B cell (primary cell): ENCODE measurements at regions not wholly inside any gene's neighbourhood (a gene's known extent, or its start where the extent isn't known, plus 50 kb on each side); places are given as distances from the start of the nearest gene placed in this dataset.

ENCODE experiments used
- ATAC-seq: fragments of 200-7000 bp; cut with Tn5 transposase; one replicate; pipeline ENCODE4 v1.10.0; 2021; ENCODE audit warnings: low read depth, mild to moderate bottlenecking, moderate number of reproducible peaks, moderate library complexity
- CTCF ChIA-PET: fragments of 350-600 bp; sonication (Branson Sonifier 250); formaldehyde crosslinking; loops from one replicate; lab custom pipeline; 2021; ENCODE audit warnings: antibody characterized with exemption, inconsistent platforms; lab: Charles Lee
- POLR2A ChIA-PET: fragments of 350-600 bp; sonication (Branson Sonifier 250); formaldehyde crosslinking; loops from one replicate; lab custom pipeline; 2021; ENCODE audit warnings: antibody characterized with exemption; lab: Charles Lee
- DNase-seq: peaks from one replicate; pipeline ENCODE4 v3.0.0; 2013
- H2AFZ ChIP-seq: 2 replicates; pipeline ENCODE4 v1.6.1; 2012; ENCODE audit warnings: mild to moderate bottlenecking, low read depth, low read length; ENCODE audit not compliant: insufficient read depth, poor library complexity, severe bottlenecking
- H3K27ac ChIP-seq, 2 donors: 1 replicate in 1 of 2; 2 replicates in 1 of 2; pipeline ENCODE4 v1.5.1; 2012 to 2013; ENCODE audit warnings: low read length in 2 of 2, mild to moderate bottlenecking in 2 of 2, moderate library complexity in 1 of 2
- H3K27me3 ChIP-seq, 4 experiments: fragments of 200-600 bp in 1 of 4; sonication (generic) in 1 of 4; replicated peaks in 1 of 4; 1 replicate in 2 of 4; 2 replicates in 2 of 4; pipeline versions ENCODE4 v1.6.1 to v1.7.0; 2013 to 2016; ENCODE audit warnings: low read length in 3 of 4, mild to moderate bottlenecking in 2 of 4, mixed read lengths in 1 of 4, moderate library complexity in 1 of 4; ENCODE audit not compliant: insufficient read depth in 4 of 4, control insufficient read depth in 3 of 4; ENCODE audit errors: control extremely low read depth in 1 of 4
- H3K36me3 ChIP-seq, 2 experiments: replicated peaks in 1 of 2; 1 replicate in 1 of 2; 2 replicates in 1 of 2; pipeline versions ENCODE4 v1.6.1 to v1.7.1; 2013; ENCODE audit warnings: low read length in 1 of 2; ENCODE audit not compliant: insufficient read depth in 2 of 2, control insufficient read depth in 1 of 2; ENCODE audit errors: control extremely low read depth in 1 of 2, extremely low read depth in 1 of 2
- H3K4me1 ChIP-seq, 2 donors: fragments of 200-600 bp in 1 of 2; sonication (generic) in 1 of 2; 1 replicate in 1 of 2; 2 replicates in 1 of 2; pipeline versions ENCODE4 v1.5.1 to v1.6.1; 2013 to 2017; ENCODE audit warnings: low read length in 2 of 2; ENCODE audit not compliant: control insufficient read depth in 2 of 2, insufficient read depth in 2 of 2
- H3K4me2 ChIP-seq: replicated peaks from 2 replicates; pipeline ENCODE3; 2012; ENCODE audit warnings: mild to moderate bottlenecking, low read depth, low read length; ENCODE audit not compliant: poor library complexity, severe bottlenecking
- H3K4me3 ChIP-seq, 5 experiments: fragments of 200-600 bp in 1 of 5; sonication (generic) in 1 of 5; 1 replicate in 3 of 5; 2 replicates in 2 of 5; pipeline versions ENCODE4 v1.5.1 to v1.7.0; 2011 to 2016; ENCODE audit warnings: low read length in 4 of 5, mild to moderate bottlenecking in 4 of 5, low read depth in 2 of 5, control low read depth in 1 of 5, moderate library complexity in 1 of 5; ENCODE audit not compliant: insufficient read depth in 1 of 5; ENCODE audit errors: control extremely low read depth in 1 of 5, extremely low read depth in 1 of 5
- H3K79me2 ChIP-seq: fragments of 200-600 bp; sonication (generic); one replicate; pipeline ENCODE4 v1.6.0; 2016; ENCODE audit warnings: low read length; ENCODE audit not compliant: control insufficient read depth, insufficient read depth
- H3K9ac ChIP-seq: fragments of 200-600 bp; sonication (generic); 2 replicates; pipeline ENCODE4 v1.6.1; 2017; ENCODE audit warnings: mild to moderate bottlenecking, low read length, moderate library complexity
- H3K9me3 ChIP-seq, 3 donors: one replicate each; pipeline versions ENCODE4 v1.6.1 to v1.7.1; 2013; ENCODE audit warnings: low read length in 2 of 3; ENCODE audit not compliant: control insufficient read depth in 2 of 3, insufficient read depth in 1 of 3; ENCODE audit errors: control extremely low read depth in 1 of 3
- H4K20me1 ChIP-seq: 2 replicates; pipeline ENCODE4 v1.6.0; 2012; ENCODE audit warnings: mild to moderate bottlenecking, low read length; ENCODE audit not compliant: insufficient read depth, control insufficient read depth, poor library complexity, severe bottlenecking
- H3K27ac Mint-ChIP-seq: one replicate; pipeline ENCODE4 v1.8.0; 2021; ENCODE audit warnings: mixed read lengths
- H3K27me3 Mint-ChIP-seq: one replicate; pipeline ENCODE4 v1.8.0; 2021; ENCODE audit warnings: mixed read lengths
- H3K4me1 Mint-ChIP-seq: one replicate; pipeline ENCODE4 v1.8.0; 2021; ENCODE audit warnings: mixed read lengths
- H3K4me3 Mint-ChIP-seq: one replicate; pipeline ENCODE4 v1.8.0; 2021; ENCODE audit warnings: mixed read lengths
- H3K9me3 Mint-ChIP-seq: one replicate; pipeline ENCODE4 v1.8.0; 2022; ENCODE audit warnings: mixed read lengths; ENCODE audit not compliant: insufficient read depth
- CTCF ChIP-seq: fragments of 200-600 bp; IDR thresholded peaks from one replicate; pipeline ENCODE4 v1.8.0; 2022; ENCODE audit warnings: antibody characterized with exemption, mild to moderate bottlenecking
- EZH2 ChIP-seq: IDR thresholded peaks from 2 replicates; pipeline ENCODE4 v1.6.1; 2012; ENCODE audit warnings: borderline replicate concordance, low read depth, mild to moderate bottlenecking, moderate library complexity, low read length; ENCODE audit not compliant: insufficient read depth, poor library complexity, severe bottlenecking
- WGBS: methylation state at CpG from one replicate; pipeline ENCODE4 v1.1.5; 2013; ENCODE audit warnings: missing lambda C conversion rate; ENCODE audit not compliant: insufficient coverage; 5-methylcytosine and 5-hydroxymethylcytosine counted together
- intact Hi-C: fragments of 100-400 bp; cut with micrococcal nuclease; formaldehyde crosslinking; loops from one replicate; pipeline ENCODE4 v1.10.0; 2022

DNA sequence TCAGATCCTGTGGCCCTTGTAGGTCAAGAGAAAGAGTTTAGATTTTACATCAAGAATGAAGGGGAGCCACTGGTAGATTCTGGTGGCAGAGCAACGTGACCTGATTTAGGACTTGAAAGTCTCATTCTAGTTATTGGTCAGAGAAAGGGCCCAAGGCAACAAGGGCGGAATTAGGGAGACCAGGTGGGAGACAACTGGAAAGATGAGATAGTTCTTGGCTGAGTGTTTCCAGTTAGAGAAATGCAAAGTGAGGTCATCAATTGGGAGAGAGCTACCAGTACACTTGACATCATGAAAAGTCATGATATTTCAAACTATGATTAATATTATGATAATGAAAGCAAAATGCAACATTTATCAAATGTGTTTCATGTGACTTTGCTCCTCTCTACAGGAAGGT, 147.2 kb upstream of the FAM20A start:
- CTCF ChIA-PET, result no interaction called here

More for the DNA sequence above, 147.2 kb upstream of the FAM20A start:
- no peak overlapping the region for H3K4me3 ChIP-seq
- H4K20me1 ChIP-seq, result no peaks in the 10 kb centered on the region
- no peak overlapping the region for H3K4me2 ChIP-seq
- WGBS, result 86% methylated on average over 2 of the region's 2 CpGs
- H3K9me3 Mint-ChIP-seq, result no peaks in the 10 kb centered on the region
- peaks cover 18% of the 10 kb centered on the region for H3K27me3 Mint-ChIP-seq
- POLR2A ChIA-PET, result no interaction called here
- H3K27me3 ChIP-seq, result peaks cover 0 to 3% (median 1%) of the 10 kb centered on the region in 4 experiments
- TF ChIP-seq CTCF (no peak), EZH2 (no peak)
- H3K4me3 Mint-ChIP-seq, result no peak overlapping the region
- H3K27ac Mint-ChIP-seq, result no peak overlapping the region
- H3K4me1 Mint-ChIP-seq, result no peaks in the 10 kb centered on the region
- peaks cover 0 to 9% (median 0%) of the 10 kb centered on the region in 3 donors for H3K9me3 ChIP-seq
- intact Hi-C loops, result no loop called here
- DNase-seq, result no peak
- no peak for ATAC-seq
- no peak overlapping the region for H2AFZ ChIP-seq
- no peak overlapping the region for H3K27ac ChIP-seq
- no peak overlapping the region for H3K9ac ChIP-seq
- H3K36me3 ChIP-seq, result no peaks in the 10 kb centered on the region
- no peaks in the 10 kb centered on the region for H3K4me1 ChIP-seq
- no peaks in the 10 kb centered on the region for H3K79me2 ChIP-seq
